ENCODE measurements at regions not wholly inside any gene's neighbourhood (a gene's known extent, or its start where the extent isn't known, plus 50 kb on each side); places are given as distances from the start of the nearest gene placed in this dataset.

DNA sequence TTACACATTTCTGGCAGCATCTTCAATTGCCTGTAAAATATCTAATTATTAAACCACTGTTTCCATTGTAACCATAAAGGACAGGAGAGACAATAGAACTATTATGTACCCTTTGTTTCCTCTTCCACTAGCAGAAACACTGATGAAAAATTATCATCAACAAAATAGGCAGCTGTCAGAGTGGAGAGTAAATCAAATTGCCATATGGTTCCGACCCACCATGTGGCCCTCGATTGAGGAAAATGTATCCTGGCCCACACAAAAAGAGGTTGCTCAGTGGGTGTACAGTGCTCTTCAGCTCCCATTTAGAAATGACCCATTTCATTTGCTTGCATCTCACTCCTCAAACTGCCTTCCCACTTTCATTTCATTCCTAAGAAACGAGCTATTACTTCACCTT, 570.6 kb upstream of the UBE2E2 start:
- TF ChIP-seq ZBTB10 (tag by site-specific recombination; IDR thresholded peaks at IDR 0.05) (no peak), CTCF (tag by site-specific recombination; IDR thresholded peaks at IDR 0.05) (no peak), ZNF175 (tag by site-specific recombination; IDR thresholded peaks at IDR 0.05) (no peak), ZNF837 (tag by site-specific recombination; IDR thresholded peaks at IDR 0.05) (no peak), AEBP2 (tag by site-specific recombination; IDR thresholded peaks at IDR 0.05; ENCODE audit: borderline replicate concordance) (no peak), ZNF155 (tag by site-specific recombination; IDR thresholded peaks at IDR 0.05) (no peak), ATF2 (tag by site-specific recombination; IDR thresholded peaks at IDR 0.05; ENCODE audit: low read depth) (no peak), ZNF623 (tag by site-specific recombination; IDR thresholded peaks at IDR 0.05) (no peak), PBX3 (CRISPR knock-in tag; IDR thresholded peaks at IDR 0.05) (no peak)

Data from HEK293 (cell line).